ENCODE measurements at regions not wholly inside any gene's neighbourhood (a gene's known extent, or its start where the extent isn't known, plus 50 kb on each side); places are given as distances from the start of the nearest gene placed in this dataset.

GRCh38 chr2:180125245-180125962, 118.3 kb upstream of the CWC22 start:
- Histone ChIP-seq H2AFZ (ENCODE audit: low read depth, low read length, poor library complexity, severe bottlenecking) (peak overlapping the region; percentile 59), H3K4me2 (ENCODE audit: low read length) (peak overlapping the region; percentile 52), H3K9me3 (ENCODE audit: control insufficient read depth in 1 of 2, insufficient read depth in 1 of 2, low read depth in 1 of 2, low read length in 2 of 2) (no peaks in the 10 kb centered on the region), H3K9ac (ENCODE audit: low read length) (no peak overlapping the region), H4K20me1 (ENCODE audit: insufficient read depth) (no peaks in the 10 kb centered on the region), H3K27ac (ENCODE audit: low read depth, low read length) (no peak overlapping the region), H3K79me2 (ENCODE audit: insufficient read depth, low read length) (no peaks in the 10 kb centered on the region), H3K27me3 (ENCODE audit: insufficient read depth, low read length) (no peaks in the 10 kb centered on the region), H3K36me3 (ENCODE audit: control insufficient read depth in 1 of 2, insufficient read depth in 2 of 2, low read length in 2 of 2) (no peaks in the 10 kb centered on the region), H3K4me1 (ENCODE audit: control insufficient read depth in 1 of 2, insufficient read depth in 2 of 2, low read length in 2 of 2) (peaks cover 0 to 14% of the 10 kb centered on the region in 2 experiments; a peak in 2 of 4 replicates), H3K9me2 (ENCODE audit: insufficient read depth) (no peaks in the 10 kb centered on the region), H3K4me3 (replicated peaks in 1 of 2; ENCODE audit: low read depth in 1 of 2, low read length in 2 of 2) (0 out of 4 replicates have a peak overlapping the region, but pooled peaks of 1 of the 2 experiments have one; percentile 9)
- ATAC-seq = peak; percentile 92
- intact Hi-C loops (cut with micrococcal nuclease) = loop anchor here (1.0 to 2.0 kb wide), 2 partner anchors 933 to 1589 kb away; no protein-coding TSS in a partner anchor
- BruUV-seq (replicated peaks) = no TSS peak
- DNase-seq (ENCODE audit: low read depth, low spot score) = peak; percentile 84
- POLR2A ChIA-PET = no interaction called here
- CTCF ChIA-PET = interaction anchor here (0.7 to 3.7 kb wide), 8 partner anchors 11 to 1590 kb away, joined by 3 to 24 read pairs (median 6); partner anchors contain the start of gene UBE2E3
- RAD21 ChIA-PET (ENCODE audit: low non-redundant PET in 1 of 2, low total read pairs in 2 of 2, uncharacterized antibody in 2 of 2, unreplicated experiment in 2 of 2) = interaction anchor here (0.6 to 2.0 kb wide), 8 partner anchors 48 to 1590 kb away, joined by 3 to 7 read pairs (median 4); partner anchors contain the start of gene UBE2E3 (in 1 of the 2)
- TF ChIP-seq JUND (IDR thresholded peaks at IDR 0.05) = no peak
- TF ChIP-seq SP1 (IDR thresholded peaks at IDR 0.05; ENCODE audit: low read depth) = peak; percentile 18; the same call in 1 of the 2 replicates
- TF ChIP-seq CEBPB (IDR thresholded peaks at IDR 0.05; ENCODE audit: low read depth) = no peak
- no peak for TF ChIP-seq ZFX (IDR thresholded peaks at IDR 0.05)
- no peak for TF ChIP-seq ZNF274 (IDR thresholded peaks at IDR 0.05; ENCODE audit: low read depth, low read length)
- TF ChIP-seq CBX3 (IDR thresholded peaks at IDR 0.05; ENCODE audit: low read depth) = no peak; the same call in 1 of the 2 replicates
- no peak for TF ChIP-seq POLR2A (IDR thresholded peaks at IDR 0.05; ENCODE audit: borderline replicate concordance, extremely low read depth, insufficient read depth, insufficient read length)
- TF ChIP-seq EGR1 (IDR thresholded peaks at IDR 0.05; ENCODE audit: low read depth) = no peak
- peak; percentile 90 for TF ChIP-seq RAD21 (IDR thresholded peaks at IDR 0.05; ENCODE audit: low read depth)
- TF ChIP-seq POLR2AphosphoS5 (IDR thresholded peaks at IDR 0.05; ENCODE audit: low read depth, low read length) = no peak
- no peak for TF ChIP-seq REST (IDR thresholded peaks at IDR 0.05; ENCODE audit: low read depth)
- TF ChIP-seq FOSL1 (IDR thresholded peaks at IDR 0.05; ENCODE audit: low read depth) = 0 out of 2 replicates have a peak, but pooled peaks have one; percentile 12
- TF ChIP-seq MAX (IDR thresholded peaks at IDR 0.05) = no peak
- TF ChIP-seq YY1 (IDR thresholded peaks at IDR 0.05; ENCODE audit: extremely low read depth, insufficient replicate concordance, low read depth, low read length) = no peak
- no peak for TF ChIP-seq EZH2phosphoT487 (IDR thresholded peaks at IDR 0.05; ENCODE audit: borderline replicate concordance)
- peak; percentile 30 for TF ChIP-seq TCF7L2 (IDR thresholded peaks at IDR 0.05; ENCODE audit: borderline replicate concordance, extremely low read depth, insufficient read depth, insufficient read length)
- no peak for TF ChIP-seq SIN3A (IDR thresholded peaks at IDR 0.05; ENCODE audit: low read depth)
- TF ChIP-seq ATF3 (IDR thresholded peaks at IDR 0.05) = no peak
- TF ChIP-seq SRF (IDR thresholded peaks at IDR 0.05; ENCODE audit: low read depth) = no peak
- no peak for TF ChIP-seq ELF1 (IDR thresholded peaks at IDR 0.05; ENCODE audit: borderline replicate concordance, low read depth)
- no peak for TF ChIP-seq ZBTB33 (IDR thresholded peaks at IDR 0.05; ENCODE audit: extremely low read depth, insufficient replicate concordance, low read length)
